GM23248 (cell line): ENCODE measurements at regions not wholly inside any gene's neighbourhood (a gene's known extent, or its start where the extent isn't known, plus 50 kb on each side); places are given as distances from the start of the nearest gene placed in this dataset.
"Not testable (repeated sequence)": the region's sequence is repeated elsewhere in the genome, so short reads cannot be mapped to it uniquely, and the experiment has no call there.

Experiments used
- DNase-seq: peaks from one replicate; pipeline ENCODE4 v3.0.0-alpha.2; 2015
- H2AFZ ChIP-seq: fragments of 200-600 bp; sonication (generic); 2 replicates; pipeline ENCODE4 v1.6.1; 2016; ENCODE audit warnings: antibody characterized with exemption
- H3F3A ChIP-seq: fragments of 200-600 bp; sonication (generic); 2 replicates; pipeline ENCODE4 v1.6.1; 2016; ENCODE audit warnings: mild to moderate bottlenecking, antibody characterized with exemption, mixed run types; ENCODE audit not compliant: insufficient read depth
- H3K27ac ChIP-seq: fragments of 200-600 bp; sonication (generic); 2 replicates; pipeline ENCODE4 v1.5.1; 2016; ENCODE audit warnings: mild to moderate bottlenecking
- H3K27me3 ChIP-seq: fragments of 200-600 bp; sonication (generic); replicated peaks from 2 replicates; pipeline ENCODE4 v1.6.1; 2016; ENCODE audit warnings: mild to moderate bottlenecking; ENCODE audit not compliant: insufficient read depth
- H3K36me3 ChIP-seq: fragments of 200-600 bp; sonication (generic); 2 replicates; pipeline ENCODE4 v1.6.1; 2016; ENCODE audit warnings: low read depth, mild to moderate bottlenecking
- H3K4me1 ChIP-seq: fragments of 200-600 bp; sonication (generic); 2 replicates; pipeline ENCODE4 v1.6.1; 2016; ENCODE audit warnings: mild to moderate bottlenecking; ENCODE audit not compliant: insufficient read depth
- H3K4me2 ChIP-seq: fragments of 200-600 bp; sonication (generic); one replicate; pipeline ENCODE4 v1.6.1; 2016; ENCODE audit warnings: mild to moderate bottlenecking; ENCODE audit not compliant: unreplicated experiment
- H3K4me3 ChIP-seq: fragments of 200-600 bp; sonication (generic); 2 replicates; pipeline ENCODE4 v1.5.1; 2016; ENCODE audit warnings: mild to moderate bottlenecking
- H3K79me2 ChIP-seq: fragments of 200-600 bp; sonication (generic); 2 replicates; pipeline ENCODE4 v1.6.1; 2016; ENCODE audit warnings: mild to moderate bottlenecking; ENCODE audit not compliant: insufficient read depth
- H3K9ac ChIP-seq: fragments of 200-600 bp; sonication (generic); 2 replicates; pipeline ENCODE4 v1.6.1; 2016; ENCODE audit warnings: mild to moderate bottlenecking
- H3K9me2 ChIP-seq: fragments of 200-600 bp; sonication (generic); 2 replicates; pipeline ENCODE4 v1.6.1; 2016; ENCODE audit warnings: mixed run types, mild to moderate bottlenecking, moderate library complexity; ENCODE audit not compliant: insufficient read depth
- H3K9me3 ChIP-seq: fragments of 200-600 bp; sonication (generic); one replicate; pipeline ENCODE4 v1.6.1; 2017; ENCODE audit warnings: low read depth
- H4K20me1 ChIP-seq: fragments of 200-600 bp; sonication (generic); 2 replicates; pipeline ENCODE4 v1.6.0; 2016; ENCODE audit not compliant: insufficient read depth
- EZH2 ChIP-seq: fragments of 200-600 bp; sonication (generic); IDR thresholded peaks from 2 replicates; pipeline ENCODE4 v1.6.1; 2018; ENCODE audit warnings: antibody characterized with exemption, mild to moderate bottlenecking; ENCODE audit not compliant: insufficient read depth, poor library complexity, severe bottlenecking
- EZH2phosphoT487 ChIP-seq: fragments of 200-600 bp; sonication (generic); IDR thresholded peaks from 2 replicates; pipeline ENCODE4 v1.6.1; 2018; ENCODE audit warnings: antibody characterized with exemption, moderate library complexity, mild to moderate bottlenecking, low read depth; ENCODE audit not compliant: insufficient read depth
- WGBS, 2 experiments: methylation state at CpG; one replicate each; pipeline ENCODE4 v1.1.6; 2015 to 2017; ENCODE audit warnings: low lambda C conversion rate in 2 of 2, low coverage in 1 of 2; ENCODE audit errors: missing lambda C conversion rate in 2 of 2; 5-methylcytosine and 5-hydroxymethylcytosine counted together
- in situ Hi-C: fragments of 300-500 bp; cut with MboI; formaldehyde crosslinking; loops from 2 replicates; pipeline ENCODE4 v1.15.0; 2020

GRCh38 chr7:137110091-137110509 lies 233.4 kb downstream of the PTN start:
- H3K9ac ChIP-seq: no peak overlapping the region
- H3F3A ChIP-seq: no peaks in the 10 kb centered on the region
- no peaks in the 10 kb centered on the region for H3K36me3 ChIP-seq
- 63 to 66% methylated on average over 3 of the region's 3 CpGs for WGBS, 2 experiments
- H3K27ac ChIP-seq: 0 out of 2 replicates have a peak overlapping the region, but pooled peaks have one; percentile 9
- no peaks in the 10 kb centered on the region for H3K9me3 ChIP-seq
- in situ Hi-C loops: no loop called here
- TF ChIP-seq EZH2phosphoT487 (no peak), EZH2 (no peak)
- peak; percentile 61 for DNase-seq
- peaks cover 13% of the 10 kb centered on the region for H3K4me1 ChIP-seq
- H3K9me2 ChIP-seq: peaks cover 6% of the 10 kb centered on the region; the same call in 1 of the 2 replicates
- H3K79me2 ChIP-seq: no peaks in the 10 kb centered on the region
- 0 out of 2 replicates have a peak overlapping the region, but pooled peaks have one; percentile 12 for H3K4me3 ChIP-seq
- no peaks in the 10 kb centered on the region for H3K27me3 ChIP-seq
- no peaks in the 10 kb centered on the region for H4K20me1 ChIP-seq
- H3K4me2 ChIP-seq: peak overlapping the region; percentile 38
- peak overlapping the region; percentile 26; the same call in 1 of the 2 replicates for H2AFZ ChIP-seq

- H3K27me3 ChIP-seq, in situ Hi-C loops, DNase-seq, H3F3A ChIP-seq, H3K36me3 ChIP-seq, H3K79me2 ChIP-seq, H3K27ac ChIP-seq, H4K20me1 ChIP-seq, H2AFZ ChIP-seq, H3K9ac ChIP-seq, H3K4me2 ChIP-seq, H3K9me3 ChIP-seq, H3K9me2 ChIP-seq, H3K4me3 ChIP-seq: not testable (repeated sequence)
- 37 to 45% methylated on average over 2 of the region's 2 CpGs for WGBS, 2 experiments
- peaks cover 13% of the 10 kb centered on the region for H3K4me1 ChIP-seq
These were observed 235.7 kb downstream of the PTN start for GRCh38 chr7:137107802-137108201.

- H3F3A ChIP-seq, H3K27ac ChIP-seq, H2AFZ ChIP-seq, H3K27me3 ChIP-seq, H3K79me2 ChIP-seq, in situ Hi-C loops, H4K20me1 ChIP-seq, H3K36me3 ChIP-seq, H3K4me3 ChIP-seq, H3K9me2 ChIP-seq, H3K4me2 ChIP-seq, H3K4me1 ChIP-seq, H3K9ac ChIP-seq, H3K9me3 ChIP-seq, DNase-seq: not testable (repeated sequence)
- WGBS, 2 experiments: 72 to 74% methylated on average over 7 to 8 of the region's 8 CpGs
These were observed 235.1 kb downstream of the CHRM2 start for GRCh38 chr7:137103526-137103925.

- Histone ChIP-seq H3K27me3 (no peaks in the 10 kb centered on the region), H3K4me2 (no peak overlapping the region), H3K9ac (no peak overlapping the region), H3K4me3 (no peak overlapping the region), H3K9me3 (no peaks in the 10 kb centered on the region), H3K9me2 (no peaks in the 10 kb centered on the region), H3K4me1 (no peaks in the 10 kb centered on the region), H2AFZ (no peak overlapping the region), H3K36me3 (no peaks in the 10 kb centered on the region), H4K20me1 (no peaks in the 10 kb centered on the region), H3F3A (no peaks in the 10 kb centered on the region), H3K79me2 (no peaks in the 10 kb centered on the region), H3K27ac (no peak overlapping the region)
- WGBS, 2 experiments: 33 to 40% methylated on average over 1 of the region's 1 CpG
- no peak for TF ChIP-seq EZH2
- TF ChIP-seq EZH2phosphoT487: no peak
- in situ Hi-C loops: no loop called here
- no peak for DNase-seq
These were observed 228.7 kb downstream of the CHRM2 start for GRCh38 chr7:137097111-137097510.

GRCh38 chr7:137096607-137097006 lies 228.2 kb downstream of the CHRM2 start:
- Histone ChIP-seq H3K4me3 (no peak overlapping the region), H3K9me2 (no peaks in the 10 kb centered on the region), H3F3A (no peaks in the 10 kb centered on the region), H3K79me2 (no peaks in the 10 kb centered on the region), H3K9ac (no peak overlapping the region), H3K9me3 (no peaks in the 10 kb centered on the region), H3K4me2 (no peak overlapping the region), H3K27me3 (no peaks in the 10 kb centered on the region), H3K27ac (no peak overlapping the region), H4K20me1 (no peaks in the 10 kb centered on the region), H2AFZ (no peak overlapping the region), H3K36me3 (no peaks in the 10 kb centered on the region), H3K4me1 (no peaks in the 10 kb centered on the region)
- in situ Hi-C loops: no loop called here
- no peak for DNase-seq
- WGBS, 2 experiments: 84 to 86% methylated on average over 2 of the region's 2 CpGs
- TF ChIP-seq EZH2phosphoT487 (no peak), EZH2 (no peak)
